Erythroblast (primary cell): ENCODE measurements at regions not wholly inside any gene's neighbourhood (a gene's known extent, or its start where the extent isn't known, plus 50 kb on each side); places are given as distances from the start of the nearest gene placed in this dataset.

Source experiments
- GATA1 ChIP-seq: IDR thresholded peaks from 2 replicates; pipeline ENCODE4 v1.6.1; 2011; ENCODE audit warnings: low read depth, mild to moderate bottlenecking, control low read depth, low read length, moderate library complexity
- POLR2A ChIP-seq: IDR thresholded peaks from 2 replicates; pipeline ENCODE4 v1.6.1; 2011; ENCODE audit warnings: mild to moderate bottlenecking, low read length

DNA sequence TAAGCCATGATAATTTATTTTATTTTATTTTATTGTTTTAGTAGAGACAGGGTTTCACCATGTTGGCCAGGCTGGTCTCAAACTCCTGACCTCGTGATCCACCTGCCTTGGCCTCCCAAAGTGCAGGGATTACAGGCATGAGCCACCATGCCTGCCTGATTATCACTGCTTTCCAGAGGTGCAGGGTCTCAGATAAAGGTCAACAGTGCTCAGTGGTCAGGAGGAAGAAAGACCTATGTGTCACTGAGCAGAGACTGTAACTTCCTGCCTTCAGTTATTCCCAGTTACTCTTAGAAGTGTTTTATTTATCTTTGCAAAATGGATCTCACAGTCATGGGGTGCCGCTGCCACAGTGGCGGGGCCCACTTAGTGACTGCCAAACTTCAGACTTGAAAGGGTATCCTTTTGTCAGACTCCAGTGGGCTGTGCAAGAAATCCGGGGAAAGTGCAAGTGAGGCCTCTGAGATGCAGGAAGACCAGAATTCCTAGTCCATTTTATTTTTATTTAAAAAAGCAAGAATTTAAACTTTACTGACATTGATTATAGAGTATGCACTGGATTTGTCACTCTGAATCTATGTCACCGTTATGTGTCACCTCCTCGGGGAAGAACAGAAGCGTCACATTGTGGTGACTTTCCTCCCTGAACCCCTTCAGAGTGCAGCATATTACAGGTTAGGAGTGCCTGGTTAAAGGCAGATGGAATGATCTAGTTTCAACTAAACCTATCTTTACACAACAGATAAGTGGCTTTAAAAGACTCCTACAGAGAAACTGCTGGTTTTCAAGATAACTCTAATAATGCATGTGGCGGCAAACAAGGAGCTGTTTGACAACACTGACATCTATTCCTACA is 59.1 kb upstream of the BICD1 start:
- TF ChIP-seq POLR2A (no peak), GATA1 (no peak)
